GM23338 (cell line): ENCODE measurements at regions not wholly inside any gene's neighbourhood (a gene's known extent, or its start where the extent isn't known, plus 50 kb on each side); places are given as distances from the start of the nearest gene placed in this dataset.
A peak's percentile ranks its signal among the peaks of the same experiment; 100 is the strongest.

Experiments
- ATAC-seq: fragments of 200-7000 bp; cut with Tn5 transposase; 3 replicates; pipeline ENCODE4 v1.9.1; 2020
- DNase-seq: peaks from one replicate; pipeline ENCODE4 v3.0.0-alpha.2; 2015; ENCODE audit warnings: low spot score
- H2AFZ ChIP-seq: fragments of 200-600 bp; sonication (generic); 2 replicates; pipeline ENCODE4 v1.8.0; 2016; ENCODE audit warnings: antibody characterized with exemption, mild to moderate bottlenecking, moderate library complexity
- H3F3A ChIP-seq: fragments of 200-600 bp; sonication (generic); replicated peaks from 2 replicates; pipeline ENCODE4 v1.8.0; 2017; ENCODE audit warnings: antibody characterized with exemption, mixed run types, low read depth
- H3K27ac ChIP-seq: fragments of 200-600 bp; sonication (generic); 2 replicates; pipeline ENCODE4 v1.6.1; 2016; ENCODE audit warnings: low read depth
- H3K27me3 ChIP-seq: fragments of 200-600 bp; sonication (generic); 2 replicates; pipeline ENCODE4 v1.8.0; 2016; ENCODE audit warnings: mild to moderate bottlenecking, mixed run types, moderate library complexity; ENCODE audit not compliant: insufficient read depth
- H3K36me3 ChIP-seq: fragments of 200-600 bp; sonication (generic); 2 replicates; pipeline ENCODE4 v1.8.0; 2016; ENCODE audit warnings: mild to moderate bottlenecking; ENCODE audit not compliant: insufficient read depth
- H3K4me1 ChIP-seq: fragments of 200-600 bp; sonication (generic); 2 replicates; pipeline ENCODE4 v1.8.0; 2016; ENCODE audit warnings: mild to moderate bottlenecking, moderate library complexity; ENCODE audit not compliant: insufficient read depth
- H3K4me2 ChIP-seq: fragments of 200-600 bp; sonication (generic); 2 replicates; pipeline ENCODE4 v1.7.1; 2017; ENCODE audit warnings: mixed run types
- H3K4me3 ChIP-seq: fragments of 200-600 bp; sonication (generic); 2 replicates; pipeline ENCODE4 v1.6.1; 2016; ENCODE audit warnings: mixed run types
- H3K79me2 ChIP-seq: fragments of 200-600 bp; sonication (generic); replicated peaks from 2 replicates; pipeline ENCODE4 v1.8.0; 2017; ENCODE audit warnings: mild to moderate bottlenecking; ENCODE audit not compliant: insufficient read depth
- H3K9me2 ChIP-seq: fragments of 200-600 bp; sonication (generic); 2 replicates; pipeline ENCODE4 v1.8.0; 2017; ENCODE audit not compliant: insufficient read depth
- H4K20me1 ChIP-seq: fragments of 200-600 bp; sonication (generic); replicated peaks from 2 replicates; pipeline ENCODE4 v1.8.0; 2017; ENCODE audit warnings: mild to moderate bottlenecking; ENCODE audit not compliant: insufficient read depth
- H3K27ac Mint-ChIP-seq: 2 replicates; pipeline ENCODE4 v1.8.0; 2020; ENCODE audit warnings: inconsistent platforms, mild to moderate bottlenecking, moderate library complexity, mixed read lengths
- H3K27me3 Mint-ChIP-seq: 3 replicates; pipeline ENCODE4 v1.8.0; 2022; ENCODE audit warnings: low read depth, mild to moderate bottlenecking, moderate library complexity, mixed read lengths, inconsistent platforms; ENCODE audit not compliant: insufficient read depth, poor library complexity
- H3K36me3 Mint-ChIP-seq: 3 replicates; pipeline ENCODE4 v1.8.0; 2021; ENCODE audit warnings: low read depth, mild to moderate bottlenecking, inconsistent platforms, moderate library complexity, mixed read lengths
- H3K4me1 Mint-ChIP-seq: 3 replicates; pipeline ENCODE4 v1.8.0; 2020; ENCODE audit warnings: mild to moderate bottlenecking, inconsistent platforms, mixed read lengths
- H3K4me3 Mint-ChIP-seq: 3 replicates; pipeline ENCODE4 v1.8.0; 2021; ENCODE audit warnings: moderate library complexity, mild to moderate bottlenecking, inconsistent platforms, mixed read lengths
- H3K9me3 Mint-ChIP-seq: 3 replicates; pipeline ENCODE4 v1.8.0; 2020; ENCODE audit warnings: moderate library complexity, mild to moderate bottlenecking, inconsistent platforms, mixed read lengths
- CREB1 ChIP-seq: fragments of 250-450 bp; sonication (Bioruptor Pico); IDR thresholded peaks from 2 replicates; pipeline ENCODE4 v1.5.0; 2020; ENCODE audit warnings: low read depth, mild to moderate bottlenecking, moderate library complexity
- ETS1 ChIP-seq: IDR thresholded peaks from 2 replicates; pipeline ENCODE4 v1.6.1; 2016; ENCODE audit warnings: antibody characterized with exemption
- EZH2 ChIP-seq: fragments of 200-600 bp; sonication (generic); IDR thresholded peaks from one replicate; pipeline ENCODE4 v1.8.0; 2017; ENCODE audit warnings: antibody characterized with exemption, mild to moderate bottlenecking, low read depth; ENCODE audit not compliant: unreplicated experiment
- EZH2phosphoT487 ChIP-seq: fragments of 200-600 bp; sonication (generic); IDR thresholded peaks from one replicate; pipeline ENCODE4 v1.8.1; 2018; ENCODE audit warnings: antibody characterized with exemption; ENCODE audit not compliant: unreplicated experiment
- NANOG ChIP-seq: IDR thresholded peaks from 2 replicates; pipeline ENCODE4 v1.6.1; 2016; ENCODE audit warnings: antibody characterized with exemption, borderline replicate concordance
- POLR2AphosphoS5 ChIP-seq: IDR thresholded peaks from 2 replicates; pipeline ENCODE4 v1.6.1; 2016; ENCODE audit warnings: antibody characterized with exemption, low read depth
- STAT1 ChIP-seq: IDR thresholded peaks from one replicate; pipeline ENCODE4 v1.6.1; 2016; ENCODE audit warnings: antibody characterized with exemption; ENCODE audit not compliant: unreplicated experiment
- ZNF331 ChIP-seq: fragments of 250-450 bp; sonication (Bioruptor Pico); IDR thresholded peaks from 2 replicates; pipeline ENCODE4 v1.5.0; 2020; ENCODE audit warnings: low read depth, mild to moderate bottlenecking, moderate library complexity
- ZNF462 ChIP-seq: fragments of 250-450 bp; sonication (Bioruptor Pico); IDR thresholded peaks from 2 replicates; pipeline ENCODE4 v1.5.0; 2020; ENCODE audit warnings: mild to moderate bottlenecking, moderate library complexity
- TF ChIP-seq, protein P1 (sequence below): IDR thresholded peaks from one replicate; pipeline ENCODE4 v1.6.1; 2018; ENCODE audit warnings: antibody characterized with exemption; ENCODE audit not compliant: unreplicated experiment

DNA sequence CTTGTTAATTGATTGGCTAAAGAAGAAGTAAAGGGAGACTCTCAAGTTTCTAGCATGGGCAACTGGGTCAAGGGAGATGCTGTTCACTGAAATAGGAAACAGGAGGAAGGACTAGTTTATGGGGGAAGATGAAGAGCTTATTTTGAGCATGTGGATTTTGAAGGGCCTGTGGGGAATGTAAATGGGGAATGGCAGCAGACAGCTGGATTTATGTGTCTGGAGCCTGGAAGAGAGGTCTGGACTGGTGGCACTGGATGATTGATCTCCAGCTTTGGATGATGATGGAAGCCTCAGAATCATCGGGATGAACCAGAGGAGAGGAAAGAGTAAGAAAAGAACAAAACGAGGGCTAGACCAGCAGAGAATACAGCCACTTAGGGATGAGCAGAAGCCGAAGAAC is 54.9 kb upstream of the ENAH start:
- H2AFZ ChIP-seq, result peak overlapping the region; percentile 89
- no peak for ATAC-seq
- H3K9me2 ChIP-seq, result no peaks in the 10 kb centered on the region

More for the DNA sequence above, 54.9 kb upstream of the ENAH start:
- Mint-ChIP-seq H3K27ac (no peak overlapping the region), H3K36me3 (no peaks in the 10 kb centered on the region; the same call in 2 of the 3 replicates), H3K27me3 (no peaks in the 10 kb centered on the region), H3K9me3 (no peaks in the 10 kb centered on the region), H3K4me1 (peaks cover 12% of the 10 kb centered on the region), H3K4me3 (no peak overlapping the region)
- Histone ChIP-seq H3K27ac (no peak overlapping the region), H3K4me2 (no peak overlapping the region), H3K27me3 (no peaks in the 10 kb centered on the region), H3K36me3 (no peaks in the 10 kb centered on the region), H4K20me1 (no peaks in the 10 kb centered on the region), H3F3A (no peaks in the 10 kb centered on the region), H3K4me1 (0 out of 2 replicates have a peak, but pooled peaks cover 6% of the 10 kb centered on the region), H3K4me3 (no peak overlapping the region), H3K79me2 (no peaks in the 10 kb centered on the region)
- no peak for TF ChIP-seq ZNF331
- TF ChIP-seq NANOG, result no peak
- TF ChIP-seq EZH2, result no peak
- TF ChIP-seq EZH2phosphoT487, result no peak
- TF ChIP-seq POLR2AphosphoS5, result no peak
- TF ChIP-seq ETS1, result no peak
- TF ChIP-seq, protein P1, sequence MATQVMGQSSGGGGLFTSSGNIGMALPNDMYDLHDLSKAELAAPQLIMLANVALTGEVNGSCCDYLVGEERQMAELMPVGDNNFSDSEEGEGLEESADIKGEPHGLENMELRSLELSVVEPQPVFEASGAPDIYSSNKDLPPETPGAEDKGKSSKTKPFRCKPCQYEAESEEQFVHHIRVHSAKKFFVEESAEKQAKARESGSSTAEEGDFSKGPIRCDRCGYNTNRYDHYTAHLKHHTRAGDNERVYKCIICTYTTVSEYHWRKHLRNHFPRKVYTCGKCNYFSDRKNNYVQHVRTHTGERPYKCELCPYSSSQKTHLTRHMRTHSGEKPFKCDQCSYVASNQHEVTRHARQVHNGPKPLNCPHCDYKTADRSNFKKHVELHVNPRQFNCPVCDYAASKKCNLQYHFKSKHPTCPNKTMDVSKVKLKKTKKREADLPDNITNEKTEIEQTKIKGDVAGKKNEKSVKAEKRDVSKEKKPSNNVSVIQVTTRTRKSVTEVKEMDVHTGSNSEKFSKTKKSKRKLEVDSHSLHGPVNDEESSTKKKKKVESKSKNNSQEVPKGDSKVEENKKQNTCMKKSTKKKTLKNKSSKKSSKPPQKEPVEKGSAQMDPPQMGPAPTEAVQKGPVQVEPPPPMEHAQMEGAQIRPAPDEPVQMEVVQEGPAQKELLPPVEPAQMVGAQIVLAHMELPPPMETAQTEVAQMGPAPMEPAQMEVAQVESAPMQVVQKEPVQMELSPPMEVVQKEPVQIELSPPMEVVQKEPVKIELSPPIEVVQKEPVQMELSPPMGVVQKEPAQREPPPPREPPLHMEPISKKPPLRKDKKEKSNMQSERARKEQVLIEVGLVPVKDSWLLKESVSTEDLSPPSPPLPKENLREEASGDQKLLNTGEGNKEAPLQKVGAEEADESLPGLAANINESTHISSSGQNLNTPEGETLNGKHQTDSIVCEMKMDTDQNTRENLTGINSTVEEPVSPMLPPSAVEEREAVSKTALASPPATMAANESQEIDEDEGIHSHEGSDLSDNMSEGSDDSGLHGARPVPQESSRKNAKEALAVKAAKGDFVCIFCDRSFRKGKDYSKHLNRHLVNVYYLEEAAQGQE, result no peak
- no peak for TF ChIP-seq ZNF462 (CRISPR knock-in tag)
- TF ChIP-seq CREB1 (CRISPR knock-in tag), result no peak
- TF ChIP-seq STAT1, result no peak
- DNase-seq, result no peak
